GM19239 (cell line): ENCODE measurements at regions not wholly inside any gene's neighbourhood (a gene's known extent, or its start where the extent isn't known, plus 50 kb on each side); places are given as distances from the start of the nearest gene placed in this dataset.
A peak's percentile ranks its signal among the peaks of the same experiment; 100 is the strongest.

Source experiments
- DNase-seq: peaks from one replicate; pipeline ENCODE4 v3.0.0; 2011; ENCODE audit warnings: low spot score; ENCODE audit not compliant: insufficient read length
- FAIRE-seq: peaks from 2 replicates; lab custom pipeline; 2011; peaks lifted over from hg19 to GRCh38; lab: Jason Lieb, UNC

DNA sequence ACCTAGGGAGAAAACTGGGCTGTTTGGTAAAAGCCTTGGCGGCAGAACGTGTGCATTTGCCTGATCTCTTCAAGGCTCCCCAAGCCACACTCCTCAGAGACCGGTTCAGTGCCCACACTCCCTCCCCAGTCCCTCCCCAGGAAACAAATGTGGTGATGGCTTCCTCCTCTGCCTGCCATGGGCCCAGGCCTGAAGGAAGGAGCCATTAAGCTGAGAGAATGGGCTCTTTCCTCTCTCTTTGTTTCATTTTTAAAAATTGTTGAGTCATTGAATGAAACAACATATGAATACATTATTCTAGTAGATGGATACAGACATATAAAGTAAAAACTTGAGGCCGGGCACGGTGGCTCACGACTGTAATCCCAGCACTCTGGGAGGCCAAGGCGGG lies 50.6 kb upstream of the YWHAQ start:
- no peak for DNase-seq
- FAIRE-seq, result no peak

DNA sequence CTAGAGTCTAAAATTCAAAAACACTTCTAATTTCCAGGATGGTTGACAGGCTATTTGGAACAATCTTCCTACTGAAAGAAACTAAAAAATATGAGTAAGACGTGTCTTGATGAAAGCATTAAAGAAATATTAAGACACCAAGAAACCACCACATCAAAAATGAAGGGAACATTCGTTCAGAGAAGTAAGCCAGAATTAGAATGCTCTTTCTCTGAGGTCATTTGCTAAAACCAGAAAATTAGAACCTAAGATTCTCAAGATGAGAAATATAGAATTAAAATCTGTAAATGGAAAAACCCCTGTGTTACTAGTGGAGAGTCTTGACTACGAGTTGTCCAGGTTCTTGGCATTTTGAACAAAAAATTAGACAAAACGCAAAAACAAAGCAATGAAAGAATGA lies 54.8 kb upstream of the YWHAQ start:
- DNase-seq (no peak), FAIRE-seq (no peak)

- DNase-seq, result no peak
- no peak for FAIRE-seq
Measured at GRCh38 chr2:9686061-9686460, 55.3 kb upstream of the YWHAQ start.

DNA sequence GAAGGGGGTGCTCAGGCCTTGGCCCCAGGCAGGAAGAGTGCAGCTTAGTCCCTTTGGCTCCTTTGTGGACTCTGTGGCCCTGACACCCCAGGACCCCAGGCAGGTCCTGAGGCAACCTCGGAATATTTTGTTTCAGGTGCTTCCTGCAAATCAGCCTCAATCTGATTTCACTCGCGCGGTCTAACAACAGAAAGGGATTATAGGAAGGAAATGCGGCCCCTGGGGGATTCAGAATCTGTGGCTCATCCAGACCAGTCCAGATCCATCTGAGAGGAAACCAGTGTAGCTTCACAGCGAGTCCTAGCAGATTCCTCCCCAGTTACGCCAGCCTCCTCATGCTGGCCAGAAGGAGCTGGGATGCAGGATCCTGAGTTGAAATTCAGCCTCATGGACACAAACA lies 59.5 kb upstream of the YWHAQ start:
- DNase-seq (no peak), FAIRE-seq (no peak)

DNA sequence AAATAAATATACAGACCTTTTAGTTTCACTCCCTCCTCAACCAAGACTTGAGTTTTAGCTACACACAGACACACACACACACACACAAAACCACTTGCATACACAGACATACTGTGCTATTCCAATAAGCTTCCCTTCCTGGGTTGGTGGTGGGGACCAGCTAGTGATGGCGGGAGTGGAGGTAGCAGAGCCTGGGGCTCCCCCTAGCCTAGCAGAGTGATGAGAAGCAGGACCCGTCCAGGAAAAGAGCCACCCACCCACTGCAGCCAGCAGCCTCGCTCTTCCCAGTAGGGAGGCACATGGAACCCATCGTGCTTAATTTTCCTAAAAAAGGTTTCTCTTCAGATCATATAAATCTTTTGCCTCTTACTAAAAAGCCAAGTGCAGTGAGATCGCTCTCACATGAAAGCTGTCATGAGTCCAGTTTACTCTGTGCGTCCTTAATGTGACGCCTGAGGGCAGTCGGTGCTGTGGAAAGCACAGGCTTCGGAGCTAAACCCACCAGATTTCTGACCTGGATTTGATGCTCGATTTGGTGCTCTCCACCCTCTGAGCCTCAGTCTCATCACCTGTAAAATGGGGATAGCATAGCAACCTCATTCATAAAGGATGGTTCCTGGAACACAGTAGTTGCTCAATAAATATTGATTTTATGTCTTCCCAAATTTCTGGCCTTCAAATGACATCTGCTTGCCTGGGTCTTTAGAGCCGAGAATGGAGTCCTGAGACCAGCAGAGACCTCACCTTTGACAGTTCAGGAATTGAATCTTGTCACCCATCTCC lies 60.1 kb upstream of the YWHAQ start:
- FAIRE-seq (no peak), DNase-seq (no peak)

- FAIRE-seq, result no peak
- DNase-seq, result no peak
Measured at GRCh38 chr2:9692456-9693195, 61.8 kb upstream of the YWHAQ start.

DNA sequence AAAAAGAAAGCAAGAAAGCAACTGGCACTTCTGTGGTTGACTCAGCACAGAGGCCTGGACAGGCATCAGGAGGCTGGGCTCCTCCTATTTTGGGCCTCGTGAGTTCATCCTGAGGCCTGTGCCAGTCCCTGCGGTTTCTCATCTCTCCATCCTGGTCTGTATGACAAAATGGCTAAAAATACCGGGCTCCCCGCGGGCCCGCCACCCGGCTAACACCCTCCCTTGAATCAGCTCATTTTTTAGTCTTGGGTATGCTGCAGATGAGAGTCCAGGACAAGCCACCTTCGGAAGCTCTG lies 62.3 kb upstream of the YWHAQ start:
- DNase-seq (no peak), FAIRE-seq (no peak)

GRCh38 chr2:9693646-9694045 lies 62.8 kb upstream of the YWHAQ start:
- FAIRE-seq (no peak), DNase-seq (no peak)

DNA sequence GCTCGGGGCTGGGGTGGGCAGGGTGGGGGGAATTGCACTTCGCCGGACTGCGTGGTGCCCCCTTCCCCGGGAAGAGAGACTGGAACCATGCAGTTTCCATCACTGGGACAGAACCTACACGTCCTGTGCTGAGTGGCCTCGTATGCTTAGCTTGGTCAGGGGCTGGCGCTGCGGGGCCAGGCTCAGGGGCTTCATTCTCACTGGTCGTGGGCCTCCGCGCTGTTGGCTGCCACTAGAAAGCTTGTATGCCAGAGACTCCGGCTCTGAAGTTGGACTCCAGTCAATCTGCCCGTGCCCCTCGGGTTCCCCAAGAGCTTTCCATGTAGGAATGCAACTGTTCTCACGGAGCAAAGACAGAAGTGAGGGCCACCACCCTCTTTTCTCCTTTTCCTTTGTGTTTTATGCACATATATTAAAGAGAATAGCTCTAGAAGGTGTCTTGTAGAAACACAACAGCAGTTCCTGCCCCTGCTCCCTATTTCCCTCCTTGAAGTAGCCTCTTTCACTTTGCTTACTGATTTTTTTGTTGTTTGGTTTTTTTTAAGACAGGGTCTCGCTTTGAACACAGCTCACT lies 64.0 kb upstream of the YWHAQ start:
- no peak for DNase-seq
- FAIRE-seq, result no peak

GRCh38 chr2:9695941-9696340 lies 65.1 kb upstream of the YWHAQ start:
- DNase-seq, result no peak
- no peak for FAIRE-seq

- no peak for DNase-seq
- no peak for FAIRE-seq
Measured at GRCh38 chr2:9696731-9697130, 65.9 kb upstream of the YWHAQ start.

GRCh38 chr2:9697909-9698308 lies 67.1 kb upstream of the YWHAQ start:
- peak; percentile 45 for FAIRE-seq
- DNase-seq, result peak; percentile 38

GRCh38 chr2:9699139-9700108 lies 68.6 kb upstream of the YWHAQ start:
- DNase-seq, result no peak
- no peak for FAIRE-seq

GRCh38 chr2:9700109-9700495 lies 69.3 kb upstream of the YWHAQ start:
- DNase-seq, result no peak
- no peak for FAIRE-seq

DNA sequence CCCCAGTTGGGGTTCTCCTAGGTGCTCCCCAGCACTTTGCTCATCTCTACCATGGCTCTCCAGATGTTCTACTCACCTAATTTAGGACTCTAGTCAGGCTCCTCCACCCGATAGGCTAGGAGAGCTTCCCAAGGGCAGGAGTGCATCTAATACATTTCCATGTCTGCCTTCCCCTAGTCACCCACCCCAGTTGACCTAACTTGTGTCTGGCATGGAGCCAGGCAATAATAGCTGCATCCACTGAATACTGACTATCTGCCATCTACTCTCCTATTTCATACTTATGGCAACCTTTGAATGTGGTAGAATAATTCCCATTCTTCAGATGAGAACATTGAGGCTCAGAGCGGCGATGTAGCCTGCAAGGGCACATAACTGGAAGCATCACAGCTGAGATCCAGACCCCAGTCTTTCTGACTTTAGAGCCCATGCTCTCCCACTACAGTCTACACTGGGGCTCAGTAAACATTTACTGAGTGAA lies 71.8 kb upstream of the YWHAQ start:
- FAIRE-seq (no peak), DNase-seq (no peak)

GRCh38 chr2:9703085-9703678 lies 72.4 kb upstream of the YWHAQ start:
- DNase-seq, result no peak
- no peak for FAIRE-seq

- FAIRE-seq (no peak), DNase-seq (no peak)
Measured at GRCh38 chr2:9703701-9704221, 73.0 kb upstream of the YWHAQ start.

DNA sequence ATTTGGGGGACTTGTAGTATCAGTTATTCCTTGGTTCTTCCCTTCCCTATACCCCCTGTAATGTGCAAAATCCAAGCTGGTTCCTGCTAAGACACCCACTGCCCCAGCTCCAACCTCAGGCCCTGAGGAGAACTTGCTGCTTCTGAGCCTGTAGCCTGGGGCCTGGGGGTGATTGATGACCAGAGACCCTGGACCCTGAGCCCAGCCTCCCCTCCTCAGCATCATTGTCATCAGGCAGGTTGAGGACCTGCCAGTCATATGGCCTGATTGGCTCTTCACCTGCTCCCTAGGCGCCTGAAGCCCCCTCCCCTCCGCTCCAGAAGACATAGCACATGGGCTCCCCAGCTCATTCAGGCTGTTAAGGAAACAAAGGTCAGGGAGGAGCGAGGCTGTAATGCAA lies 73.8 kb upstream of the YWHAQ start:
- FAIRE-seq (no peak), DNase-seq (no peak)

DNA sequence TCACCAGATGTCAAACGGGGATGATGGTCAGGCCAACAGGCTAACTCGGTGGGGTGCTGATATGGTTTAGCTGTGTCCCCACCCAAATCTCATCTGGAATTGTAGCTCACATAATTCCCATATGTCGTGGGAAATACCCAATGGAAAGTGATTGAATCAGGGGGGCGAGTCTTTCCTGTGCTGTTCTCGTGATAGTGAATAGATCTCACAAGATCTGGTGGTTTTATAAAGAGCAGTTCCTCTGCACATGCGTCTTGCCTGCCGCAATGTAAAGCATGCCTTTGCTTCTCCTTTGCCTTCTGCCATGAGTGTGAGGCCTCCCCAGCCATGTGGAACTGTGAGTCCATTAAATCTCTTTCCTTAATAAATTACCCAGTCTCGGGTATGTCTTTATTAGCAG lies 74.4 kb upstream of the YWHAQ start:
- FAIRE-seq (no peak), DNase-seq (no peak)

GRCh38 chr2:9707008-9707407 lies 76.2 kb upstream of the YWHAQ start:
- DNase-seq (no peak), FAIRE-seq (no peak)
